HL-60 (cell line): ENCODE measurements at regions not wholly inside any gene's neighbourhood (a gene's known extent, or its start where the extent isn't known, plus 50 kb on each side); places are given as distances from the start of the nearest gene placed in this dataset.

Experiments used
- DNase-seq, 2 experiments: peaks; one replicate each; pipeline ENCODE4 v3.0.0-alpha.2; 2010 to 2020; ENCODE audit warnings: low read depth in 1 of 2, low spot score in 1 of 2
- H3K27ac ChIP-seq: fragments of 250-450 bp; sonication (Bioruptor Pico); replicated peaks from 2 replicates; pipeline ENCODE4 v1.5.1; 2020; ENCODE audit warnings: mild to moderate bottlenecking, moderate library complexity
- H3K27me3 ChIP-seq: fragments of 250-450 bp; sonication (Bioruptor Pico); 2 replicates; pipeline ENCODE4 v1.5.1; 2021; ENCODE audit warnings: mild to moderate bottlenecking, moderate library complexity; ENCODE audit not compliant: insufficient read depth, poor library complexity, severe bottlenecking
- H3K4me3 ChIP-seq: replicated peaks from 2 replicates; pipeline ENCODE4 v1.5.1; 2011; ENCODE audit warnings: mild to moderate bottlenecking, control low read depth, low read length; ENCODE audit not compliant: insufficient read depth
- GABPA ChIP-seq: IDR thresholded peaks from 2 replicates; pipeline ENCODE4 v1.6.1; 2012; ENCODE audit warnings: low read depth
- POLR2AphosphoS5 ChIP-seq: IDR thresholded peaks from 2 replicates; pipeline ENCODE4 v1.6.1; 2012; ENCODE audit warnings: low read depth
- REST ChIP-seq: IDR thresholded peaks from 2 replicates; pipeline ENCODE4 v1.6.1; 2012; ENCODE audit warnings: low read depth; ENCODE audit not compliant: insufficient replicate concordance
- SPI1 ChIP-seq: IDR thresholded peaks from 2 replicates; pipeline ENCODE4 v1.6.1; 2012; ENCODE audit warnings: low read depth, mild to moderate bottlenecking, borderline replicate concordance
- TF ChIP-seq, protein P1 (sequence below): IDR thresholded peaks from one replicate; pipeline ENCODE4 v1.5.1; 2011; ENCODE audit warnings: low read length, control low read depth, inconsistent platforms; ENCODE audit not compliant: insufficient read depth

DNA sequence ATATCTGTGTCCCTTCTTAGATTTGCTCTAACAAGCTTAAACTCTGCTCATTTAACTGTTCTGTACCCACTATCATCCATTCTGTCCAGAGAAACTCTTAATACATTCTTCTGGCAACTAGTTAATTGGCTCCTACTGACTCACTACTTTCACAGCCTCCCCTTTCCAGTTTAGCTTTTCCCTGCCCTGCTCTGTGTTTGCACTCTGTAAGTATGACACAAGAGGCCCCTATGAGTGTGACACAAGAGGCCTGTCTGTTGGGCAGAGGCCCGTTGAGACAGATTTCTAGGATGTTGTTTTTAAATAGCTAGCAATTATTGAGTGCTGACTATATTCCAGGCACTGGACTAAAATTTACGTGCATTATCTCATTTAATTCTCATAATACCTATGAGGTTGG lies 246.0 kb upstream of the DAAM1 start:
- Histone ChIP-seq H3K4me3 (no peak overlapping the region), H3K27ac (no peak overlapping the region), H3K27me3 (peaks cover 2% of the 10 kb centered on the region)
- DNase-seq: no peak
- no peak for TF ChIP-seq POLR2AphosphoS5
- TF ChIP-seq SPI1: no peak
- TF ChIP-seq, protein P1, sequence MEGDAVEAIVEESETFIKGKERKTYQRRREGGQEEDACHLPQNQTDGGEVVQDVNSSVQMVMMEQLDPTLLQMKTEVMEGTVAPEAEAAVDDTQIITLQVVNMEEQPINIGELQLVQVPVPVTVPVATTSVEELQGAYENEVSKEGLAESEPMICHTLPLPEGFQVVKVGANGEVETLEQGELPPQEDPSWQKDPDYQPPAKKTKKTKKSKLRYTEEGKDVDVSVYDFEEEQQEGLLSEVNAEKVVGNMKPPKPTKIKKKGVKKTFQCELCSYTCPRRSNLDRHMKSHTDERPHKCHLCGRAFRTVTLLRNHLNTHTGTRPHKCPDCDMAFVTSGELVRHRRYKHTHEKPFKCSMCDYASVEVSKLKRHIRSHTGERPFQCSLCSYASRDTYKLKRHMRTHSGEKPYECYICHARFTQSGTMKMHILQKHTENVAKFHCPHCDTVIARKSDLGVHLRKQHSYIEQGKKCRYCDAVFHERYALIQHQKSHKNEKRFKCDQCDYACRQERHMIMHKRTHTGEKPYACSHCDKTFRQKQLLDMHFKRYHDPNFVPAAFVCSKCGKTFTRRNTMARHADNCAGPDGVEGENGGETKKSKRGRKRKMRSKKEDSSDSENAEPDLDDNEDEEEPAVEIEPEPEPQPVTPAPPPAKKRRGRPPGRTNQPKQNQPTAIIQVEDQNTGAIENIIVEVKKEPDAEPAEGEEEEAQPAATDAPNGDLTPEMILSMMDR: no peak
- TF ChIP-seq REST: no peak
- no peak for TF ChIP-seq GABPA

- H3K4me3 ChIP-seq: no peak overlapping the region
- H3K27me3 ChIP-seq: peaks cover 2% of the 10 kb centered on the region
- no peak overlapping the region for H3K27ac ChIP-seq
- TF ChIP-seq POLR2AphosphoS5 (no peak), SPI1 (no peak), GABPA (no peak), REST (no peak)
- TF ChIP-seq, protein P1: no peak
- no peak for DNase-seq
These were observed 244.0 kb upstream of the DAAM1 start for GRCh38 chr14:58944343-58944967.

- Histone ChIP-seq H3K27me3 (peaks cover 2% of the 10 kb centered on the region), H3K4me3 (no peak overlapping the region), H3K27ac (no peak overlapping the region)
- DNase-seq: no peak
- no peak for TF ChIP-seq GABPA
- TF ChIP-seq SPI1: no peak
- TF ChIP-seq POLR2AphosphoS5: no peak
- TF ChIP-seq, protein P1: no peak
- TF ChIP-seq REST: no peak
These were observed 243.5 kb upstream of the DAAM1 start for GRCh38 chr14:58944968-58945356.
